GM12892 (cell line): ENCODE measurements at regions not wholly inside any gene's neighbourhood (a gene's known extent, or its start where the extent isn't known, plus 50 kb on each side); places are given as distances from the start of the nearest gene placed in this dataset.

ENCODE experiments used
- POLR2AphosphoS5 ChIP-seq: IDR thresholded peaks from 2 replicates; pipeline ENCODE4 v1.6.1; 2011; ENCODE audit warnings: low read depth, low read length, control low read depth
- TAF1 ChIP-seq: IDR thresholded peaks from 2 replicates; pipeline ENCODE4 v1.6.1; 2011; ENCODE audit warnings: low read depth, mild to moderate bottlenecking, control low read depth, low read length, borderline replicate concordance

DNA sequence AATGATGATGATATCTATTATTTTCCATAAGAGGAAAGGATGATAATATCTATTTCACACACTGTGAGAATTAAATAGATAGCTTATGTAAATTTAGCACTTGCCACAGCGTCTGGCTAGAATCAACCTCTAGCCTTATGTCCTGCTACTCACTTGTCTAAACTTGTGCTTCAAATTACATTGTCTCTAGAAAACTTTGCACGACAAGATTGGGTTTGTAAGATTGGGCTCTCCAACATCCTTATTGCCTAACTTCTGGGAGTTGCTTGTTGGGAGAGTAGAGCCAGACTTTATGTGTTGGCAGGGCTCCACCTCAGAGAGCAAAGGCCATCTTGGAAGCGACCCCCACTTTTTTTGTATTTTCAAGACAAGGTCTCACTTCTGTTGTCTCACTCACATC lies 50.0 kb upstream of the POGK start:
- TF ChIP-seq TAF1, result no peak
- TF ChIP-seq POLR2AphosphoS5, result no peak
